GM21576 (cell line): ENCODE measurements at regions not wholly inside any gene's neighbourhood (a gene's known extent, or its start where the extent isn't known, plus 50 kb on each side); places are given as distances from the start of the nearest gene placed in this dataset.
"Not testable (repeated sequence)": the region's sequence is repeated elsewhere in the genome, so short reads cannot be mapped to it uniquely, and the experiment has no call there.

Source experiments
- ATAC-seq: cut with Tn5 transposase; IDR thresholded peaks from one replicate; pipeline ENCODE4 v1.9.1; 2021; ENCODE audit warnings: mild to moderate bottlenecking, moderate library complexity; ENCODE audit not compliant: unreplicated experiment

DNA sequence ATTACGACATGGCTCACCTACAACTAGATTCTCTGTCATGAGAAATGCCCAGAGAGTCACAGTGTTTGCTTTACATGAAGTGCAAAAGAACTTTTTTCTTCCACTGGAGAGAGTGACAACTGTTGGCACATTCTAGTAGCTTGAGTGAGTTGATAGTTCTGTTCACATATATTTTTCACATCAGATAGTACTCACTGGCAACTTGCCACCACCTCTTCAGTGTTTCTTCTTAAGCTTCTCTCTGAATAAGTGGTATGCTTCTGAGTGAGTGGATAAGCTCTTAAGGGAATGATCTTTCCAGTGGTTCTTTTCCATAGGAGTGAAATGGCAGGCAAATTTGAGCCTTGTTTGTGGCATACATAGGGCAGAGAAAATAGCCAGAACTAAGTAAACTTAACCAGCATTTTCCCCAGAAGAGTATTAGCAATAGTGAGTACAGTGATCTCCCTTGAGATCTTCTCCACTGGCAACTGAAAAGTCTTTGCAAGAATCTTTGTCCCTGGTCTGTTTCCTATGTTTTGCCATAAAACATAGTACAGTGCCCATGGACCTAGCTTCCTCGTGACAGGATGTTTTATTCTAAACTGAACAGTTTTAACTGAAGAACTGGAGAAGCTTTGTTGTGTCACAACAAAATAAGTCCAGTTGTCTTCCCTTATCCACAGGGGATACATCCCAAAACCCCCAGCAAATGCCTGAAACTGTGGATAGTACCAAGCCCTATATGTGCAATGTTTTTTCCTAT is 125.4 kb upstream of the CDK13 start:
- no peak for ATAC-seq

DNA sequence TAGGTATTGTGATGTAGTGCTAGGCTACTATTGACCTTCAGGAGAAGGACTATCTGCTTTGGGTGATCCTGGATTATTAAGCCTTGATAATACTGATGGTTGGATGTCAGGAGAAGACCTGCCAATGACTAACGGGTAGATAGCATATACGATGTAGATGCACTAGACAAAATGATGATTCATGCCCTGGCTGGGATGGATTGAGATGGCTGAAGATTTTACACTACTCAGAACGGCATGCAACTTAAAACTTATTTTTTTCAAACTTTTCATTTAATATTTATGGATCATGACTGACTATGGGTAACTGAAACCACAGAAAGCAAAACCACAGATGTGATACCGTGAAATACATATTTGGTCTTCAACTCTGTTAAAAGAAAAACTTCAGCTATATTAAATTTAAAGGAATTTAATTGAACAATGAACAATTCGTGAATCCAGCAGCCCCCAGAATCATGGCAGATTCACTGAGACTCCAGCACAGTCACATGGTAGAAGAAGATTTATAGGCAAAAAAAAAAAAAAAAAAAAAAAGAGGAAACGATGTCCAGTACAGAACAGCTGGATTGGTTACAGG is 124.6 kb upstream of the CDK13 start:
- no peak for ATAC-seq

GRCh38 chr7:39826166-39826565 is 123.9 kb upstream of the CDK13 start:
- ATAC-seq = no peak

DNA sequence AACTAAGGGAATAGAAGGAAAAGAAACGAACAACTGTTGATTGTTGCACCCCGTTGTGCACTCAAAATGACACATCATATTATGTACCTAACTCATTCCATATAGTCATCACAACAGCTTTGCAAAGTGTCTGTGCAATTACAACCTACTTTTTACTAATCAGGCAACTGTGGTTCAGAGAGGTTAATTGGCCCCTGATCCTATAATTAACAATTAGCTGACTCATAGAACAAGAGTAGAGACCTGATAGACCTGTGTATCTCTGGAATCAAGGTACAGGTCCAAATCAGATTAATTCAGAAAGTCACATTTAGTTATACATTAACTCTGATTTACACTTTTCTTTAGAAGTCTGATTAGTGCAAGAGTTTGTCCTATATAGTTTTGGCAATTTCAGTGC is 122.5 kb upstream of the CDK13 start:
- ATAC-seq = no peak

GRCh38 chr7:39829028-39829427 is 121.0 kb upstream of the CDK13 start:
- ATAC-seq = no peak

DNA sequence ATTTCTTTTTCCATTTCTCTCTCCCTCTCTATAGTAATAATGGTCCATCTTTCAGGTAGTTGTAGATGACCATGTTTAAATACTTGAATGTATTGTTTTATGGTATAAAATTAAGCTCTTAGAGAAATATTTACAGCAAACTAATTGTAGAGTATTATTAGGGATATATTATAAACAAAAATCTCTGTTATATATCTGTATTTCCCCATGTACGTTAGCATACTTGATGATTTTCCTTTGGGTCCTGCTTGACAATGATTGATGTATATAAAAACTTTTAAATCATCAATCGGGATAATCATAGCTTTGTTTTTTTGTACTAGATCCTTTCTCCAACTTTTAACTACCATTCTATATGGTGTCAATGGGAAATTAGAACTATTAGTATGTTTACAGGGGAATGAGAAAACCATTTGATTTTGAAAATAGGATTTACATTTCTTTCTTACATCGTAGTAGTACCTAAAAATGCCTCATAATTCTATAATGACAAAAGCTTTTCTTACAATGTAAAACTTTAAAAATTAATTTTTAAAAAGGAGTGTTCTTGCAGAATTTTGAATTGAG is 117.5 kb upstream of the CDK13 start:
- no peak for ATAC-seq

GRCh38 chr7:39833180-39833799 is 116.8 kb upstream of the CDK13 start:
- ATAC-seq = not testable (repeated sequence)

GRCh38 chr7:39833865-39834634 is 116.0 kb upstream of the CDK13 start:
- ATAC-seq = not testable (repeated sequence)

DNA sequence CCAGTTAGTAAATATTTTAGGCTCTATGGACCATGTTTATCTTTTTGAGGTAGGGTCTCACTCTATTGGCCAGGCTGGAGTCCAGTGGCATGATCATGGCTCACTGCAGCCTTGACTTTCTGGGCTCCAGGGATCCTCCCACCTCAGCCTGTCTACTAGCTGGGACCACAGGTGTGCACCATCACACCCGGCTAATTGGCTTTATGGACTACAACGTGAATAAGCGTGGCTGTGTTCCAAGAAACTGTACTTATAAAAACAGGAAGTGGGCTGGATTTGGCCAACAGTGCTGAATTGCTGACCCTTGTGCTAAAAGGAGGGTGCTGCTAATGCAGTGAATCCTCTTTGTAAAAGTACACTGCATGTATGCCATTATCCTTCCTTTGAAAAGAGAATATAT is 111.7 kb upstream of the CDK13 start:
- ATAC-seq = no peak

GRCh38 chr7:39845006-39845405 is 105.0 kb upstream of the CDK13 start:
- ATAC-seq = no peak

- ATAC-seq = no peak
Measured at GRCh38 chr7:39847227-39847626, 102.8 kb upstream of the CDK13 start.

- ATAC-seq = no peak
Measured at GRCh38 chr7:39851466-39852045, 98.5 kb upstream of the CDK13 start.

GRCh38 chr7:39854616-39855324 is 95.3 kb upstream of the CDK13 start:
- peak; percentile 79 for ATAC-seq

DNA sequence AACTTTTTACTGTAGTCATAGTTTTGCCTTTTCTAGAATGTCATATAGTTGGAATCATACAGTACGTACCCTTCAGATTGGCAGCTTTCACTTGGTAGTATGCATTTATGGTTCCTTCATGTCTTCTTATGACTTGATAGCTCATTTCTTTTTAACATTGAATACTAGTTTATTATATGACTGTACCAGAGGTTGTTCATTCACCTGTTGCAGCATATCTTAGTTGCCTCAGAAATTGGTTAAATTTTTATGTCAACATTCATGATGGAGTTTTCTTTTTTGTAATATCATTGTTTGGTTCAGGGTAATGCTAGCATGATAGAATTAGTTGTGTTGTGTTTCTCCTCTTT is 94.8 kb upstream of the CDK13 start:
- ATAC-seq = no peak

GRCh38 chr7:39863675-39864322 is 86.3 kb upstream of the CDK13 start:
- not testable (repeated sequence) for ATAC-seq

- not testable (repeated sequence) for ATAC-seq
Measured at GRCh38 chr7:39869888-39870522, 80.1 kb upstream of the CDK13 start.

DNA sequence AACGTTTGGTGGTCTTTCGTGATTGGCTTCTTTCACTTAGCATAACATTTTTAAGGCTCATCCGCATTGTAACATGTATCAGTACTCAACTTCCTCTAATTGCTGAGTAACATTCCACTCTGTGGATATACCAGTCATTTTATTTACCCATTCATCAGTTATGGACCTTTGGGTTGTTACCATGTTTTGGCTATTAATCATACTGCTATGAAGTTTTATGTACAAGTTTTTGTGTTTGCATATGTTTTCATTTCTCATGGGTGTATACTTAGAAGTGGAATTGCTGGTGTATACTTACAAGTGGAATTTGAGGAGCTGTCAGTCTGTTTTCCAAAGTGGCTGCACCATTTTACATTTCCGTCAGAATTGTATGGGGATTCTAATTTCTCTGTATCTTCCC is 78.4 kb upstream of the CDK13 start:
- not testable (repeated sequence) for ATAC-seq

GRCh38 chr7:39880556-39880955 is 69.5 kb upstream of the CDK13 start:
- ATAC-seq = no peak

- ATAC-seq = no peak
Measured at GRCh38 chr7:39882148-39882784, 67.8 kb upstream of the CDK13 start.
